PC-3 (cell line): ENCODE measurements at regions not wholly inside any gene's neighbourhood (a gene's known extent, or its start where the extent isn't known, plus 50 kb on each side); places are given as distances from the start of the nearest gene placed in this dataset.

ENCODE experiments used
- EZH2 ChIP-seq: fragments of 300-600 bp; sonication (generic); IDR thresholded peaks from one replicate; pipeline ENCODE4 v1.6.1; 2017; ENCODE audit warnings: antibody characterized with exemption, mild to moderate bottlenecking, low read length; ENCODE audit not compliant: unreplicated experiment
- TF ChIP-seq, protein P1 (sequence below): fragments of 300-600 bp; sonication (generic); conservative IDR thresholded peaks from 2 replicates; pipeline ENCODE4 v1.5.1; 2017; ENCODE audit warnings: antibody characterized with exemption, low read depth, mild to moderate bottlenecking, low read length

DNA sequence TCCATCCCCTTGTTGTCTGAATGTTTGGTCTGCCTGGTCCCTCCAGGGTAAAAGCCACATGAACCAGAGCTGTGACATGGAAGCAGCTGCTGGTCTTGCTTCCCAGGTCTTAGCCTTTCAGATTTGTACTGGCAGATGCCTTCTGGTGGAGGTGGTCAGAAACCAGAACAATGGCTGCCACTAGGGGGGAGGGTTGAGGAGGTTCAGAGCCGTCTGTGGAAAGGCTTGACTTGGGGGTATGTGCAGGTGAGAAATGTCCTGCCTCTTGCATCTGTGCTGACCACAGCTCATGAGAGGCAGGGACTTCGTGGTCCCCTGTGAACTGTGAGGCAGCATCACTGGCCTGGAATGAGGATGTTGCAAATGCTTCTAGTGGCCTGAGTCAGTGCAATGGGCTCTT, 144.2 kb upstream of the WDR1 start:
- TF ChIP-seq, protein P1, sequence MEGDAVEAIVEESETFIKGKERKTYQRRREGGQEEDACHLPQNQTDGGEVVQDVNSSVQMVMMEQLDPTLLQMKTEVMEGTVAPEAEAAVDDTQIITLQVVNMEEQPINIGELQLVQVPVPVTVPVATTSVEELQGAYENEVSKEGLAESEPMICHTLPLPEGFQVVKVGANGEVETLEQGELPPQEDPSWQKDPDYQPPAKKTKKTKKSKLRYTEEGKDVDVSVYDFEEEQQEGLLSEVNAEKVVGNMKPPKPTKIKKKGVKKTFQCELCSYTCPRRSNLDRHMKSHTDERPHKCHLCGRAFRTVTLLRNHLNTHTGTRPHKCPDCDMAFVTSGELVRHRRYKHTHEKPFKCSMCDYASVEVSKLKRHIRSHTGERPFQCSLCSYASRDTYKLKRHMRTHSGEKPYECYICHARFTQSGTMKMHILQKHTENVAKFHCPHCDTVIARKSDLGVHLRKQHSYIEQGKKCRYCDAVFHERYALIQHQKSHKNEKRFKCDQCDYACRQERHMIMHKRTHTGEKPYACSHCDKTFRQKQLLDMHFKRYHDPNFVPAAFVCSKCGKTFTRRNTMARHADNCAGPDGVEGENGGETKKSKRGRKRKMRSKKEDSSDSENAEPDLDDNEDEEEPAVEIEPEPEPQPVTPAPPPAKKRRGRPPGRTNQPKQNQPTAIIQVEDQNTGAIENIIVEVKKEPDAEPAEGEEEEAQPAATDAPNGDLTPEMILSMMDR = no peak
- TF ChIP-seq EZH2 = no peak
